HepG2 (cell line): ENCODE measurements at regions not wholly inside any gene's neighbourhood (a gene's known extent, or its start where the extent isn't known, plus 50 kb on each side); places are given as distances from the start of the nearest gene placed in this dataset.

Source experiments
- ATAC-seq: fragments of 200-7000 bp; cut with Tn5 transposase; 3 replicates; pipeline ENCODE4 v1.9.1; 2020; ENCODE audit warnings: mild to moderate bottlenecking, moderate library complexity
- BruUV-seq: library from RNA; stranded (reverse); fragments of 400-500 nt; replicated peaks from 2 replicates; lab custom pipeline; 2021; lab: Mats Ljungman, UMichigan
- CTCF ChIA-PET: fragments of 300-600 bp; formaldehyde crosslinking; extraction: SDS; loops from one replicate; lab custom pipeline; 2021; ENCODE audit warnings: low total read pairs, inconsistent platforms, low intra/inter-chr PET ratio; lab: Yijun Ruan, JAX
- POLR2A ChIA-PET: fragments of 350-600 bp; sonication (Branson Sonifier 250); formaldehyde crosslinking; loops from one replicate; lab custom pipeline; 2020; ENCODE audit warnings: antibody characterized with exemption, inconsistent platforms; lab: Yijun Ruan, JAX
- DNase-seq: peaks from one replicate; pipeline ENCODE4 v3.0.0-alpha.2; 2015; ENCODE audit warnings: low spot score
- FAIRE-seq: peaks from 3 replicates; lab custom pipeline; 2011; peaks lifted over from hg19 to GRCh38; lab: Jason Lieb, UNC
- H2AFZ ChIP-seq: one replicate; pipeline ENCODE4 v1.6.1; 2011; ENCODE audit warnings: low read length, inconsistent platforms
- H3K27ac ChIP-seq: fragments of 300-600 bp; 3 replicates; pipeline ENCODE4 v1.8.0; 2011; ENCODE audit warnings: mixed run types, mild to moderate bottlenecking, mixed read lengths, low read length, inconsistent platforms; ENCODE audit not compliant: insufficient read depth; ENCODE audit errors: extremely low read length
- H3K27me3 ChIP-seq, 2 experiments: fragments of 200-600 bp in 1 of 2; 2 replicates in 1 of 2; 3 replicates in 1 of 2; pipeline versions ENCODE4 v1.6.0 to v1.8.0; 2011; ENCODE audit warnings: low read length in 2 of 2, mild to moderate bottlenecking in 2 of 2, moderate library complexity in 2 of 2, inconsistent platforms in 1 of 2; ENCODE audit not compliant: insufficient read depth in 2 of 2, control insufficient read depth in 1 of 2
- H3K36me3 ChIP-seq, 2 experiments: fragments of 200-600 bp in 1 of 2; replicated peaks in 1 of 2; 2 replicates in 1 of 2; 3 replicates in 1 of 2; pipeline versions ENCODE4 v1.5.1 to v1.8.0; 2011; ENCODE audit warnings: low read length in 2 of 2, inconsistent platforms in 1 of 2; ENCODE audit not compliant: insufficient read depth in 2 of 2, control insufficient read depth in 1 of 2
- H3K4me1 ChIP-seq: 2 replicates; pipeline ENCODE4 v1.5.1; 2012; ENCODE audit warnings: low read length, inconsistent platforms; ENCODE audit not compliant: insufficient read depth
- H3K4me2 ChIP-seq: 2 replicates; pipeline ENCODE4 v1.6.0; 2011; ENCODE audit warnings: low read depth, low read length, inconsistent platforms
- H3K4me3 ChIP-seq, 3 experiments: fragments of 200-600 bp in 1 of 3; sonication (generic), shearing (Covaris generic) in 1 of 3; replicated peaks in 1 of 3; 2 replicates each; pipeline ENCODE4 v1.5.1; 2011 to 2016; ENCODE audit warnings: low read length in 3 of 3, inconsistent platforms in 2 of 3, low read depth in 2 of 3, mild to moderate bottlenecking in 2 of 3, control low read depth in 1 of 3, mixed read lengths in 1 of 3; ENCODE audit not compliant: insufficient read depth in 1 of 3
- H3K79me2 ChIP-seq: one replicate; pipeline ENCODE4 v1.6.1; 2011; ENCODE audit warnings: low read length, inconsistent platforms; ENCODE audit not compliant: insufficient read depth
- H3K9ac ChIP-seq: 2 replicates; pipeline ENCODE4 v1.6.0; 2011; ENCODE audit warnings: mild to moderate bottlenecking, low read depth, low read length, inconsistent platforms; ENCODE audit not compliant: insufficient read depth
- H3K9me3 ChIP-seq: 2 replicates; pipeline ENCODE4 v1.5.1; 2012; ENCODE audit warnings: mild to moderate bottlenecking, low read length
- H4K20me1 ChIP-seq: 2 replicates; pipeline ENCODE4 v1.6.0; 2011; ENCODE audit warnings: inconsistent platforms, mild to moderate bottlenecking, low read length, moderate library complexity; ENCODE audit not compliant: insufficient read depth
- ATM ChIP-seq: fragments of 450-650 bp; IDR thresholded peaks from 2 replicates; pipeline ENCODE4 v1.7.1; 2017; ENCODE audit warnings: mild to moderate bottlenecking, borderline replicate concordance
- KAT8 ChIP-seq: IDR thresholded peaks from 2 replicates; pipeline ENCODE4 v1.6.1; 2016; ENCODE audit warnings: missing genetic modification reagents, missing compliant biosample characterization
- MTF2 ChIP-seq: sonication (generic); formaldehyde crosslinking; IDR thresholded peaks from 2 replicates; pipeline ENCODE4 v1.5.0; 2020; ENCODE audit warnings: missing genetic modification reagents, borderline replicate concordance
- MXD1 ChIP-seq: sonication (generic); formaldehyde crosslinking; IDR thresholded peaks from 2 replicates; pipeline ENCODE4 v1.4.0; 2020; ENCODE audit warnings: mild to moderate bottlenecking, missing genetic modification reagents
- PRDM10 ChIP-seq: sonication (generic); formaldehyde crosslinking; IDR thresholded peaks from 2 replicates; pipeline ENCODE4 v1.4.0; 2020; ENCODE audit warnings: low read depth, missing genetic modification reagents
- ZNF282 ChIP-seq: fragments of 450-650 bp; IDR thresholded peaks from 2 replicates; pipeline ENCODE4 v1.6.1; 2018; ENCODE audit not compliant: partially characterized antibody
- ZNF33A ChIP-seq: sonication (generic); formaldehyde crosslinking; IDR thresholded peaks from 2 replicates; pipeline ENCODE4 v1.5.1; 2020; ENCODE audit warnings: missing genetic modification reagents, mild to moderate bottlenecking, moderate library complexity, borderline replicate concordance
- ZNF574 ChIP-seq: sonication (generic); formaldehyde crosslinking; IDR thresholded peaks from 2 replicates; pipeline ENCODE4 v1.4.0; 2020; ENCODE audit warnings: missing genetic modification reagents
- ZNF672 ChIP-seq: sonication (generic); formaldehyde crosslinking; IDR thresholded peaks from 2 replicates; pipeline ENCODE4 v1.8.1; 2022; ENCODE audit warnings: missing genetic modification reagents
- ZNF724P ChIP-seq: sonication (generic); formaldehyde crosslinking; IDR thresholded peaks from 2 replicates; pipeline ENCODE4 v1.8.0; 2022; ENCODE audit warnings: missing genetic modification reagents, borderline replicate concordance
- ZNF761 ChIP-seq: sonication (generic); formaldehyde crosslinking; conservative IDR thresholded peaks from 2 replicates; pipeline ENCODE4 v1.4.0; 2020; ENCODE audit warnings: mild to moderate bottlenecking, missing genetic modification reagents
- ZNF776 ChIP-seq: sonication (generic); formaldehyde crosslinking; IDR thresholded peaks from 2 replicates; pipeline ENCODE4 v1.4.0; 2020; ENCODE audit warnings: mild to moderate bottlenecking, missing genetic modification reagents
- WGBS: methylation state at CpG from one replicate; pipeline ENCODE4 v1.1.6; 2017; ENCODE audit warnings: low lambda C conversion rate; 5-methylcytosine and 5-hydroxymethylcytosine counted together
- in situ Hi-C: cut with HindIII; loops from 2 replicates; pipeline ENCODE4 v1.10.0; 2017; ENCODE audit warnings: low pct_unique_long_range_greater_than_20kb; ENCODE audit not compliant: extremely low pct_ligation_motif_present
- intact Hi-C: fragments of 100-400 bp; cut with micrococcal nuclease; formaldehyde crosslinking; loops from one replicate; pipeline ENCODE4 v1.10.0; 2022; ENCODE audit not compliant: unreplicated experiment

GRCh38 chr5:5813441-5813840, 391.0 kb downstream of the ICE1 start (continued):
- TF ChIP-seq PRDM10 (no peak), ZNF761 (CRISPR knock-in tag) (no peak)

- CTCF ChIA-PET: no interaction called here
- Histone ChIP-seq H3K27me3 (no peaks in the 10 kb centered on the region; a peak in 1 of 5 replicates), H3K4me1 (no peaks in the 10 kb centered on the region), H3K27ac (no peak overlapping the region), H3K36me3 (no peaks in the 10 kb centered on the region), H4K20me1 (no peaks in the 10 kb centered on the region), H3K4me3 (no peak overlapping the region), H3K9me3 (no peaks in the 10 kb centered on the region), H3K9ac (no peak overlapping the region), H3K4me2 (no peak overlapping the region), H3K79me2 (no peaks in the 10 kb centered on the region), H2AFZ (no peak overlapping the region)
- DNase-seq: no peak
- POLR2A ChIA-PET: no interaction called here
- no peak for ATAC-seq
- TF ChIP-seq ATM: no peak
- WGBS: 0% methylated on average over 2 of the region's 2 CpGs
- no peak for FAIRE-seq
- BruUV-seq: no TSS peak
- in situ Hi-C loops (no loop called here), intact Hi-C loops (no loop called here)
Observed at GRCh38 chr5:5810461-5810860, 388.0 kb downstream of the ICE1 start.

GRCh38 chr5:5805916-5806315, 383.4 kb downstream of the ICE1 start:
- Histone ChIP-seq H3K4me3 (no peak overlapping the region), H3K4me2 (no peak overlapping the region), H2AFZ (no peak overlapping the region), H3K9ac (no peak overlapping the region), H3K27me3 (peaks cover 0 to 4% of the 10 kb centered on the region in 2 experiments; a peak in 3 of 5 replicates), H4K20me1 (no peaks in the 10 kb centered on the region), H3K4me1 (no peaks in the 10 kb centered on the region), H3K36me3 (no peaks in the 10 kb centered on the region), H3K79me2 (no peaks in the 10 kb centered on the region), H3K9me3 (no peaks in the 10 kb centered on the region), H3K27ac (no peak overlapping the region)
- 35% methylated on average over 2 of the region's 7 CpGs for WGBS
- intact Hi-C loops (no loop called here), in situ Hi-C loops (no loop called here)
- ChIA-PET CTCF (no interaction called here), POLR2A (no interaction called here)
- BruUV-seq: no TSS peak
- FAIRE-seq (no peak), DNase-seq (no peak), ATAC-seq (no peak)
- TF ChIP-seq MTF2 (CRISPR knock-in tag): no peak
- TF ChIP-seq ZNF672 (CRISPR knock-in tag): no peak
- TF ChIP-seq ZNF776 (CRISPR knock-in tag): no peak
- TF ChIP-seq ZNF574 (CRISPR knock-in tag): no peak
- no peak for TF ChIP-seq ZNF33A (CRISPR knock-in tag)
- TF ChIP-seq KAT8: no peak
- no peak for TF ChIP-seq ZNF282
- TF ChIP-seq MXD1: no peak
- no peak for TF ChIP-seq ZNF724P (CRISPR knock-in tag)
